ENCODE measurements at regions not wholly inside any gene's neighbourhood (a gene's known extent, or its start where the extent isn't known, plus 50 kb on each side); places are given as distances from the start of the nearest gene placed in this dataset.

DNA sequence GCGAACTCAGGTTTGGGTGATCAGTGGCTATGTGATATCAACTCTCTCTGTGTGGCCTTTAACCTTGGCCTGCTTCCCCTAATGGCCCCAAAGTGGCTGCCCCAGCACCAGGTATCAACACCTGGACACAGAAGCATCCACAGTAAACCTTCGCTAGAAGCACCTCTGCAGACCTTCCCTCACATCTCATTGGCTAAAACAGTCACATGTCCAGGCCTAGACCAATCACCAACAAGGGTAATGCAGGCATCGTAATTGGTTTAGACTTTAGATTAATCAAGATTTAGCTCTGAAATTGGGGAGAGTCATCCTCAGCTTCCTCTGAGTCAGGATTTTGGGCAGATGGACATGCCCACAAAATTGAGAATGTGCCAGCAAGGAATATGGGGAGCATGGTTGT, 92.5 kb upstream of the MYL2 start:
- TF ChIP-seq POLR2A (IDR thresholded peaks at IDR 0.05): no peak
- TF ChIP-seq, protein P1, sequence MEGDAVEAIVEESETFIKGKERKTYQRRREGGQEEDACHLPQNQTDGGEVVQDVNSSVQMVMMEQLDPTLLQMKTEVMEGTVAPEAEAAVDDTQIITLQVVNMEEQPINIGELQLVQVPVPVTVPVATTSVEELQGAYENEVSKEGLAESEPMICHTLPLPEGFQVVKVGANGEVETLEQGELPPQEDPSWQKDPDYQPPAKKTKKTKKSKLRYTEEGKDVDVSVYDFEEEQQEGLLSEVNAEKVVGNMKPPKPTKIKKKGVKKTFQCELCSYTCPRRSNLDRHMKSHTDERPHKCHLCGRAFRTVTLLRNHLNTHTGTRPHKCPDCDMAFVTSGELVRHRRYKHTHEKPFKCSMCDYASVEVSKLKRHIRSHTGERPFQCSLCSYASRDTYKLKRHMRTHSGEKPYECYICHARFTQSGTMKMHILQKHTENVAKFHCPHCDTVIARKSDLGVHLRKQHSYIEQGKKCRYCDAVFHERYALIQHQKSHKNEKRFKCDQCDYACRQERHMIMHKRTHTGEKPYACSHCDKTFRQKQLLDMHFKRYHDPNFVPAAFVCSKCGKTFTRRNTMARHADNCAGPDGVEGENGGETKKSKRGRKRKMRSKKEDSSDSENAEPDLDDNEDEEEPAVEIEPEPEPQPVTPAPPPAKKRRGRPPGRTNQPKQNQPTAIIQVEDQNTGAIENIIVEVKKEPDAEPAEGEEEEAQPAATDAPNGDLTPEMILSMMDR (IDR thresholded peaks at IDR 0.05): no peak
- Histone ChIP-seq H3K27me3 (no peaks in the 10 kb centered on the region), H3K27ac (no peak overlapping the region), H3K36me3 (no peaks in the 10 kb centered on the region), H3K4me3 (no peak overlapping the region), H3K4me1 (no peaks in the 10 kb centered on the region), H3K9me3 (no peaks in the 10 kb centered on the region)
- no peak for DNase-seq
- intact Hi-C loops (cut with DNase I; ENCODE audit: low total_unique reads): no loop called here

DNA sequence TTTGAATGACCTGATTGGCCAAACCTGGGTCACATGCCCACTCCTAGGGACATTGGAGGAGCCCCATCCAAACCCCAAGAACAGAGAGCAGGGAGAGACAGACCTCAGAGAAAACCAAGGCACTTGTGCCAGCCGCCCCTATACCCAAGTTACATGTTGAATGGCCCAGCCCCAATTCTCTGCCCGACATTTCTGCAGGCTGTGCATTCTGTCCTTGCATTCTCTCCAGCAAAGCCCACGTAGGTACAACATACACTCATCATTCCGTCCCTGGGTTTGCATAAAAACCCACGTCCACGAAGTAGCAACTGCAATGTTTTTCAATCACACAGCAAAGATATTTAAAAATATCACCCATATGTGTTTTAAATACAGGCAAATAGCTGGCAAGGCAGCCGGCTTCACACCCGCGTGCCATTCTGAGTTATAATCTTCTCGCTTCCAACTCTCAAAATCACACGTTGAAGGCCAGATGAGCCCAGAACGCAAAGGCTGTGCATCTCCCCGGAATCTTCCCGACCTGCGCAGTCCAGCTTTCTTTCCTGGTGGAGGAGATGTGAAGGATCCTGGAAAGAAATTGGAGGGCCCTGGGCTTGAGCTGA, 91.7 kb upstream of the MYL2 start:
- Histone ChIP-seq H3K4me1 (no peaks in the 10 kb centered on the region), H3K36me3 (no peaks in the 10 kb centered on the region), H3K27me3 (no peaks in the 10 kb centered on the region), H3K27ac (no peak overlapping the region), H3K4me3 (no peak overlapping the region), H3K9me3 (no peaks in the 10 kb centered on the region)
- intact Hi-C loops (cut with DNase I; ENCODE audit: low total_unique reads): no loop called here
- no peak for TF ChIP-seq POLR2A (IDR thresholded peaks at IDR 0.05)
- TF ChIP-seq, protein P1 (IDR thresholded peaks at IDR 0.05): no peak
- DNase-seq: no peak

DNA sequence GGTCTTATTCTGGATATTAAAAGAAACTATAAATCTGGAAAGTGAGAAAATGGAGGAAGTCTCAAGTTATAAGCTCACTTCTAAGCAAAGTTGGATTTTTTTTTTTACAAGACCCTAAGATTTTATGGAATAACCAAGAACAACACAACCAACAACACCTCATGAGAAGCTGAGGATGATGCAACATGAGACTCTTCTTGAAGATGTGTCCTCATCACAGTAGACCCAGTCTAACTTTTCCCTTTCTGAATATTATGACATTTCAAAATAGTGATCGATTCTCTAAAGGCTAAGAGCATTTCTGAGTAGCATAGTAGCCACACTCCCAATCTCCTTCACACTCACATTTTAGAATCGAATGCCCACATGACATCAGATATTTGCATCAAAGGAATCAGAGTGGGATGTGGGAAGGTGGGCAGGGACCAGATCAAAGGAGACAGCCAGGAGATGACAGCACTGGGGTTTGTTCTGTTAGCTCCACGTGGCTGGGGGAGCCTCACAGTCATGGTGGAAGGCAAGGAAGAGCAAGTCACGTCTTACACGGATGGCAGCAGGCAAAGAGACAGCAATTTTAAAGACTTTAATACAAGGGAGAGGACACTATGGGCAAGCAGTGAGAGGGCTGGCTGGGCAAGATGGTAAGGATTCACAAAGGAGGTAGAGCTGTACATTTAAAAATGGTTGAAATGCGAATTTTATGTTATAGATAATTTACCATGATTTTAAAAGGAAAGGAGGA, 90.7 kb upstream of the MYL2 start:
- TF ChIP-seq POLR2A (IDR thresholded peaks at IDR 0.05): no peak
- TF ChIP-seq, protein P1 (IDR thresholded peaks at IDR 0.05): no peak
- DNase-seq: no peak
- intact Hi-C loops (cut with DNase I; ENCODE audit: low total_unique reads): no loop called here
- H3K36me3 ChIP-seq: no peaks in the 10 kb centered on the region
- H3K4me3 ChIP-seq: no peak overlapping the region
- no peaks in the 10 kb centered on the region for H3K4me1 ChIP-seq
- no peaks in the 10 kb centered on the region for H3K27me3 ChIP-seq
- no peak overlapping the region for H3K27ac ChIP-seq
- H3K9me3 ChIP-seq: no peaks in the 10 kb centered on the region

DNA sequence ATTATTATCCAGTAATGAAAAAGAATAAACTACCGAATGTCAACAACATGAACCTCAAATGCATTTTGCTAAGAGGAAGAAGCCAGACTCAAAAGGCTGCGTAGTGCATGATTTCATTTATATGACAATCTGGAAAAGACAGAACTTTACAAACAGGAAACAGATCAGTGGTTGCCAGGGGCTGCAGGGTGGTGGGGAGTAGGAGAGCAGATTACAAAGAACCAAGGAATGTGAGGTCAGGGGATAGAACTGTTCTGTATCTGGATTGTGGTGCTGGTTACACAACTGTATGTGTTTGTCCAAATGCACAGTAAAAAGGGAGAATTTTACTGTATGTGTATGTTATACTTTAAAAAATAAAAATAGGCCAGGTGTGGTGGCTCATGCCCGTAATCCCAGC, 89.7 kb upstream of the MYL2 start:
- no peak for TF ChIP-seq POLR2A (IDR thresholded peaks at IDR 0.05)
- TF ChIP-seq, protein P1 (IDR thresholded peaks at IDR 0.05): no peak
- Histone ChIP-seq H3K27me3 (no peaks in the 10 kb centered on the region), H3K4me1 (no peaks in the 10 kb centered on the region), H3K36me3 (no peaks in the 10 kb centered on the region), H3K4me3 (no peak overlapping the region), H3K27ac (no peak overlapping the region), H3K9me3 (no peaks in the 10 kb centered on the region)
- intact Hi-C loops (cut with DNase I; ENCODE audit: low total_unique reads): no loop called here
- DNase-seq: no peak

DNA sequence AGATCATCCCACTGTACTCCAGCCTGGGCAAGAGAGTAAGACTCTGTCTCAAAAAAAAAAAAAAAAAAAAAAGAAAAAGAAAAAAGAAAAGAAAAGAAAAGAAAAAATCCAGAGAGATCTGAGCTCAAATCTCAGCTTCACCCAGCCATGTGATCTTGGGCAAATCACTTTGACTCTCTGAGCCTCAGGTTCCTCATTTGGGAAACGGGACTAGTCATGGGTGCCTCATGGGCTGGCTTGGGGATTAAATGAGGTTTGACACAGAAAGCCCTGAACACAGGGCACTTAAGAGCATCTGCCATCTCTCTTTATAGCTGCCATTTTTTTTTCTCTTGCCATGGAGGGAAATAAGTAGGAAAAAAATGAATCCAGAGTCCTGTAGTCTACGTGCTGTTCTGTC, 86.2 kb upstream of the MYL2 start:
- intact Hi-C loops (cut with DNase I; ENCODE audit: low total_unique reads): no loop called here
- Histone ChIP-seq H3K36me3 (no peaks in the 10 kb centered on the region), H3K27me3 (no peaks in the 10 kb centered on the region), H3K27ac (no peak overlapping the region), H3K4me3 (no peak overlapping the region), H3K9me3 (no peaks in the 10 kb centered on the region), H3K4me1 (no peaks in the 10 kb centered on the region)
- no peak for DNase-seq
- TF ChIP-seq, protein P1 (IDR thresholded peaks at IDR 0.05): no peak

All from uterus (tissue), 3 donors.